ENCODE measurements at regions not wholly inside any gene's neighbourhood (a gene's known extent, or its start where the extent isn't known, plus 50 kb on each side); places are given as distances from the start of the nearest gene placed in this dataset.

GRCh38 chr5:11992518-11992917 lies 88.3 kb upstream of the CTNND2 start:
- no peak for DNase-seq

- DNase-seq, result no peak
Observed at GRCh38 chr5:11985993-11986392, 81.7 kb upstream of the CTNND2 start.

- no peak for DNase-seq
Observed at GRCh38 chr5:11984196-11984595, 80.0 kb upstream of the CTNND2 start.

GRCh38 chr5:11981986-11982385 lies 77.7 kb upstream of the CTNND2 start:
- DNase-seq, result no peak

GRCh38 chr5:11977904-11978303 lies 73.7 kb upstream of the CTNND2 start:
- no peak for DNase-seq

GRCh38 chr5:11973469-11973868 lies 69.2 kb upstream of the CTNND2 start:
- no peak for DNase-seq

- no peak for DNase-seq
Observed at GRCh38 chr5:11963227-11963626, 59.0 kb upstream of the CTNND2 start.

GRCh38 chr5:11962122-11962521 lies 57.9 kb upstream of the CTNND2 start:
- DNase-seq, result no peak

GRCh38 chr5:11958321-11958720 lies 54.1 kb upstream of the CTNND2 start:
- DNase-seq, result no peak

GRCh38 chr5:11955331-11955730 lies 51.1 kb upstream of the CTNND2 start:
- no peak for DNase-seq
